Astrocyte of the spinal cord (primary cell): ENCODE measurements at regions not wholly inside any gene's neighbourhood (a gene's known extent, or its start where the extent isn't known, plus 50 kb on each side); places are given as distances from the start of the nearest gene placed in this dataset.
"Not testable (repeated sequence)": the region's sequence is repeated elsewhere in the genome, so short reads cannot be mapped to it uniquely, and the experiment has no call there.

ENCODE experiments used
- DNase-seq: peaks from one replicate; pipeline ENCODE4 v3.0.0; 2011; ENCODE audit warnings: low read depth, low spot score
- H3K4me3 ChIP-seq: 2 replicates; pipeline ENCODE4 v1.5.1; 2011; ENCODE audit warnings: low read depth, mild to moderate bottlenecking, low read length, moderate library complexity
- in situ Hi-C: cut with HindIII; loops from 2 replicates; pipeline ENCODE4 v1.10.0; 2017; ENCODE audit warnings: low sequenced_read_pairs
- TF ChIP-seq, protein P1 (sequence below): IDR thresholded peaks from 2 replicates; pipeline ENCODE4 v1.5.1; 2012; ENCODE audit warnings: low read depth, mild to moderate bottlenecking, low read length, inconsistent platforms

DNA sequence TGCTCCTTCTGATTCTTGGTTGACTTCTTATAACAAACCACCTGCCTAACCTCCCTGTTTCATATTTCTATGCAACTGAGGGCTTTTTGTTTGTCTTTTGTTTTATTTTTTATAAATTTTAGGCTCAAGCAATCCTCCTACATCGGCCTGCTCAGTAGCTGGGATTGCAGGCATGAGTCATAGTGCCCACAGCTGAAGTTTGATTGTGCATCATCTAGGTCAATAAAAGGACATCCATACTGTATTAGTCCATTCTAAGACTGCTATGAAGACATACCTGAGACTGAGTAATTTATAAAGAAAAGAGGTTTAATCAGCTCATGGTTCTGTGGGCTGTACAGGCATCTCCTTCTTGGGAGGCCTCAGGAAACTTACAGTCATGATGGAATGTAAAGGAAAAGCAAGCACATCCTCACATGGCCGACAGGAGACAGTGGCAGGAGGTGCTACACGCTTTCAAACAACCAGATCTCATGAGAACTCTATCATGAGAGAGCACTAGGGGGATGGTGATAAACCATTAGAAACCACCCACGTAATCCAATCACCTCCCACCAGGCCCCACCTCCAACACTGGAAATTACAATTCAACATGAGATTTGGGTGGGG lies 285.0 kb downstream of the SIPA1L2 start:
- H3K4me3 ChIP-seq: no peak overlapping the region
- in situ Hi-C loops: no loop called here
- TF ChIP-seq, protein P1, sequence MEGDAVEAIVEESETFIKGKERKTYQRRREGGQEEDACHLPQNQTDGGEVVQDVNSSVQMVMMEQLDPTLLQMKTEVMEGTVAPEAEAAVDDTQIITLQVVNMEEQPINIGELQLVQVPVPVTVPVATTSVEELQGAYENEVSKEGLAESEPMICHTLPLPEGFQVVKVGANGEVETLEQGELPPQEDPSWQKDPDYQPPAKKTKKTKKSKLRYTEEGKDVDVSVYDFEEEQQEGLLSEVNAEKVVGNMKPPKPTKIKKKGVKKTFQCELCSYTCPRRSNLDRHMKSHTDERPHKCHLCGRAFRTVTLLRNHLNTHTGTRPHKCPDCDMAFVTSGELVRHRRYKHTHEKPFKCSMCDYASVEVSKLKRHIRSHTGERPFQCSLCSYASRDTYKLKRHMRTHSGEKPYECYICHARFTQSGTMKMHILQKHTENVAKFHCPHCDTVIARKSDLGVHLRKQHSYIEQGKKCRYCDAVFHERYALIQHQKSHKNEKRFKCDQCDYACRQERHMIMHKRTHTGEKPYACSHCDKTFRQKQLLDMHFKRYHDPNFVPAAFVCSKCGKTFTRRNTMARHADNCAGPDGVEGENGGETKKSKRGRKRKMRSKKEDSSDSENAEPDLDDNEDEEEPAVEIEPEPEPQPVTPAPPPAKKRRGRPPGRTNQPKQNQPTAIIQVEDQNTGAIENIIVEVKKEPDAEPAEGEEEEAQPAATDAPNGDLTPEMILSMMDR: no peak
- DNase-seq: peak; percentile 5

DNA sequence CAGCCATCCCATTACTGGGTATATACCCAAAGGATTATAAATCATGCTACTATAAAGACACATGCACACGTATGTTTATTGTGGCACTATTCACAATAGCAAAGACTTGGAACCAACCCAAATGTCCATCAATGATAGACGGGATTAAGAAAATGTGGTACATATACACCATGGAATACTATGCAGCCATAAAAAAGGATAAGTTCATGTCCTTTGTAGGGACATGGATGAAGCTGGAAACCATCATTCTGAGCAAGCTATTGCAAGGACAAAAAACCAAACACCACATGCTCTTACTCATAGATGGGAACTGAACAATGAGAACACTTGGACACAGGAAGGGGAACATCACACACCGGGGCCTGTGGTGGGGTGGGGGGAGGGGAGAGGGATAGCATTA lies 285.7 kb downstream of the SIPA1L2 start:
- DNase-seq, H3K4me3 ChIP-seq, in situ Hi-C loops: not testable (repeated sequence)

DNA sequence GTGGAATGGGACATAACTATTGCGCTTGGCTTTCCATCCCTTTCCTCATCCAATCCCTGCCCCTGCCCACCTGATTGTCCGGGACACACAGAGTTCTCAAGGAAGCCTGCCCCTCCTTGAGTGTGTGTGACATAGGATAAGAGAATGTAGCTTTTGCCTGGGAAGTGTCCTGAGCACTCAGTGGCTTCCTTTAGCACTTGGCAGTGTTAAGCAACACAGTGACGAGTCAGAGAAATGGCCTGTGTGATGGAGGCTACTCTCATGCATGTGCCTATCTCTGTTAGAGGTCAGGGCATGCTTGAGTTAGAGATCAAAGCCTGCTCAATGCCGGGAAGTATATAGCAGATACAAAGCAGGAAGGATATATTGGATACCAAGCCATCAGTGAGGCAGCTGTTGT lies 289.5 kb downstream of the SIPA1L2 start:
- TF ChIP-seq, protein P1: no peak
- in situ Hi-C loops: no loop called here
- H3K4me3 ChIP-seq: no peak overlapping the region
- DNase-seq: no peak

DNA sequence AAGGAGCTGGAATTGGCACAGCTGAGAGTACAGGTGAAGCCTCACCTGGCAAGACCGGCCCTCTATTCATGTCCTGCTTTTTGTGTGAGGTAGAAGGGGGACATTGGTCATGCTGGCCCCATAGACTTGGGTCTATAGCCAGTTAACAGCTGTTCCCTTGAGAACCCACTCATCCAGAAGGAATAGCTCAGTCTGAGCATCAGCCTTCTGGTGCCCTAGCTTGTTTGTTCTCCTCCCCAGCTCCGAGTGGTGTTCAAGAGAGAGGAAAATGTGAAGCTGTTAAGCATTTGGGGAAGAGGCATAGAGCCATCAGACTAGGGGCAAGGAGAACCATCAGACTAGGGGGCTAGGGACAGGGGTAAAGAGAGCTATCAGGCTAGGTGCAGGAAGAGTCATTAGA lies 290.9 kb downstream of the SIPA1L2 start:
- in situ Hi-C loops: no loop called here
- DNase-seq: no peak
- TF ChIP-seq, protein P1: no peak
- H3K4me3 ChIP-seq: no peak overlapping the region

DNA sequence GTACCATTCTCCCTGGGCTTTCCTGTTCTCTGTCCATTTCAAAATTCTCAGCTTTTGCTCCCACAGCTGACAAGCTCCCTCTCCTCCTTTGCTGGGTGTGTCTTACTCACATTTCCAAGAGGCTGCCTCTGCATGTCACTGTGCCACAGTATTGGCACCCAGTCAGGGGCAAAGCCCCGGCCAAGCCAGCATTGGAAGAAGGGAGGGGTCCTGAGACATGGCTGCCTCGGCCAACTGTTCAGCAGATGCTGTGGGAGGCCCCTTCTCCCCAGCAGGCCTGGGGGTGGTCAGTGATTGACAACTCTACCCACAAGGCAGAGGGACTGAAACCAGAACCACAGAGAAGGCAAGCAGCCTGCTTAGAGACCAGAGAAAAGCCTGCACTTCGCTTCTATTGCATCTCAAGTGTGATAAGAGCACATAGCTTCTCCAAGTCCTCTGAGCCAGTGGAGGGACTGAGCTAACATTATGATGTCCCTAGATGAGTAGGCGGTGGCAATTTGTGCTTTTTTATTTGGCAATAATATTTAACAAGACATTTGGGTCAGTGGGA lies 294.1 kb downstream of the SIPA1L2 start:
- TF ChIP-seq, protein P1: no peak
- H3K4me3 ChIP-seq: no peak overlapping the region
- no peak for DNase-seq
- in situ Hi-C loops: no loop called here

DNA sequence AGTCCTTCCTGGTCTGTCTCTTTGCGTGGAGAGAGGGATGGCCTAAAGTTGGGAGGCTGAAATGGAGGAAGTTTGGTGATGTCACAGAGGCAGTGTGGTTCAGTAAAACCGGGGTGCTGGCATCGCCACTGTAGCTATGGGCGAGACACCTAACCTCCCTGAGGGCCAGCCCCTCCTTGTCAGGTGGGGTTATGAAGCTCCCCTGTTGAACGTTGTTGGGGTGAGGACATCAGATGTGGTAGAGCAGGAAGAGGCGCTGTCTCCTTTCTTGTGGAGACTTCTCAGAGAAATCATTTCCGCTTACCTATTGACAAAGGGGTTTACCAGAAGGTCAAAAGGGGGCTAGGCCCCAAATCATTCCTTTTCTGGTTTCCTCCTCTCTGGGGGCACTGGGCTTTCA lies 294.7 kb downstream of the SIPA1L2 start:
- TF ChIP-seq, protein P1: no peak
- H3K4me3 ChIP-seq: no peak overlapping the region
- in situ Hi-C loops: no loop called here
- no peak for DNase-seq

DNA sequence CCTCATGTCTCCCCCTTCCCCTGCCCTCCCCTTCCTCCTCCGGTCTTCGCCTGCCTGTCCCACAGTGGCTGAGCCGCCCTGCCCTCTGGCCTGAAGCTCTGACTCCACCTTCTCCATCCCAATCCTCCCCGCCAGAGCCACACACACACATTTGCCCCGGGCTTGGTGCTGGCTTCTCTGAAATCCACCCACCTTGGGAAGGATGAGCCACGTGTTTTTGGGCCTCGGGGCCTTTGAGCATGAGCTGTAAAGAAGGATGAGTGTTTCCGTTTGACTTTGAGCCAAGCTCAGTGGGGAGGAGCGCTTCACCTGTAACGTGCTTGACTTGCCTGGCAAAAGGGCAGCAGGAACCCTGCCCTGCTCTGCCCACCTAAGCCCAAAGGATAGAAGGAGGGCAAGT lies 295.1 kb downstream of the SIPA1L2 start:
- no peak overlapping the region for H3K4me3 ChIP-seq
- TF ChIP-seq, protein P1: no peak
- in situ Hi-C loops: no loop called here
- DNase-seq: no peak
